Adipose tissue (tissue), 3 donors: ENCODE measurements at regions not wholly inside any gene's neighbourhood (a gene's known extent, or its start where the extent isn't known, plus 50 kb on each side); places are given as distances from the start of the nearest gene placed in this dataset.

Experiments
- H3K27ac ChIP-seq: one replicate; pipeline ENCODE4 v1.5.1; 2013; ENCODE audit warnings: low read depth, low read length
- WGBS, 3 donors: extraction: QIAGEN DNeasy Blood & Tissue Kit; methylation state at CpG; one replicate each; pipeline ENCODE4 v1.1.7; 2013; 5-methylcytosine and 5-hydroxymethylcytosine counted together
- donor health status: healthy with polysubstance abuse.
- donor health status: Bipolar disorder and iron deficiency.
- donor health status: healthy.

DNA sequence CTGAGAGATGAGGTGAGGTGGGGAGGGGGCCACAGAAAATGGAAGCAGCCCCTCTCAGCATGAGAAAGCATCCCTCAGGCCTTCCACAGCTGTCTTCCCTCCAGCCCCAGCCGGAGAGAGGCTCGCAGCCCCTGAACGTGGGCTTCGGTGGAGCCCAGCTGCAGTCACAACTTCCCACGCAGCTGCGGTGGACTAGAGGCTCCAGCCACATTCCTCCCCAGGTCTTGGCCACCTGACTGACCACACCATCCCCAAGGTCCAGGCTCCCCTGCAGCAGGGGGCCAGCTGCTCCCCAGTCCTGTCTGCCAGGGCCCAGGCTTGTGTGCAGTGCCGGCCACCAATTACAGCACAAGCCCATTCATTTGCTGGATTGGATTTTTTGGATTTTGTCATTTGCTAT, 212.3 kb upstream of the BCOR start:
- WGBS, 3 donors = 73 to 94% (median 85%) methylated on average over 5 to 7 of the region's 7 CpGs

DNA sequence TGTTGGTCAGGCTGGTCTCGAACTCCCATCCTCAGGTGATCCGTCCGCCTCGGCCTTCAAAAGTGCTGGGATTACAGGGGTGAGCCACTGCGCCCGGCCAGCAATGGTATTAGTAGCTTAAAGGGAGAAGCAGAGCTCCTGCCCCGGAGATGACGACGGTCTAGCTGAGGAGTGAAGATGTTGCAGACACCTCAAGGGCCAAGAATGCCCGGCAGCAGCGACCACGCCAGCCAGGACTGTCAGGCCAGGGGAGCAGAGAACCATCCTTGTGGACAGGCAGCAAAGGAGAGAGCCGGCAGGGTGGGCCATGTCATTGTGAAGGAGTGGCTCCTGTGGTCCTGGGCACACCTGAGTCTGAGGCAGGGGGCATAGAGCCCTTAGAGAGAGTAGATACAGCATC, 210.1 kb upstream of the BCOR start:
- 90 to 96% (median 93%) methylated on average over 10 to 13 of the region's 13 CpGs for WGBS, 3 donors
- no peak overlapping the region for H3K27ac ChIP-seq

More for the DNA sequence above, 212.3 kb upstream of the BCOR start:
- no peak overlapping the region for H3K27ac ChIP-seq

DNA sequence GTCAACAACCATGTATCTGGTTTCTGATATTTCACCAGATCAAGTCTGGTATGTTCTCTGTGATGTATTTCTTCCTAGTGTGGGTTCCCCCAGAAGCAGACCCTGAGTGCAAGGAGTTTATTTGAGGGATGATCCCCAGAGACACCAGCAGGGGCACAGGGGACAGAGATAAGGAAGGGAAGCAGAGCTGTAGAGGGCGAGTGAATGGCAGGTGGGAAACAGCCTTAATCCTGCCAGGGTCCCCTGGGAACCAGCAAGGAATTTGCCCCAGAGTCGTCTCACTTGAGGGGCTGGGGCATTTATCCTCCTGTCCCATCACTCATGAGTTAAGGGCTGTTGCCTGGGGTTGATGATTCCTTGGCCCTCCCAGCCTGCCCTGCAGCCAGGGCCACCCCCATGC, 206.4 kb upstream of the BCOR start:
- WGBS, 3 donors = 34 to 72% (median 50%) methylated on average over 2 of the region's 2 CpGs
- no peak overlapping the region for H3K27ac ChIP-seq

DNA sequence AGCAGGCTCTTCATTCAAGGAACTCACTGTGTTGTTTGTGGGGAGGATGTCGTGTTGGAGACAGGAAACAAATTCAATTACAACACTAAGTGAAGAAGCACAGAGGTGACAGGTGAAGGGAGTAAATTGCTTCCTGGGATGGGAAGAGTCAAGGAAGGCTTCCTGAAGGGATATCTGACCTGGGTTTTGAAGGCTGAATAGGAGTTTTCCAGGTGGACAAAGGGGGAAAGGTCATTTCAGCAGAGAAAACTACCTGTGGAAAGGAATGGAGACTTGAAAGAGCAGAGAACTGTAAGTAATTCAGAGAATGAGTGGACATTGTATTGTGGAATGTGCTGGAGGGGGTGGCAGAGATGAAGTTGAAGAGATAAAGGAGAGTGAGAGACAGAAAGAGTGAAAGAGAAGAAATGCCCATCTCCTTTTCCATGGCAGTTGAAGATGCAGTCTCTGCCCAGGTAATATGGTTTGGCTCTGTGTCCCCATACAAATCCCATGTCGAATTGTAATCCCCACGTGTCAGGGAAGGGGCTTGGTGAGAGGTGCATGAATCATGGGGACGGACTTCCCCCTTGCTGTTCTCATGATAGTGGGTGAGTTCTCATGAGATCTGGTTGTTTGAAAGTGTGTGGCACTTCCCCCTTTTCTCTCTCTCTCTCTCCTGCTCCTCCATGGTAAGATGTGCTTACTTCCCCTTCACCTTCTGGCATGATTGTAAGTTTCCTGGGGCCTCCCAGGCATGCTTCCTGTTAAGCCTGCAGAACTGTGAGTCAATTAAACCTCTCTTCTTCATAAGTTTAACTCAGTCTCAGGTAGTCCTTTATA, 205.7 kb upstream of the BCOR start:
- 34 to 86% (median 47%) methylated on average over 4 of the region's 4 CpGs for WGBS, 3 donors

DNA sequence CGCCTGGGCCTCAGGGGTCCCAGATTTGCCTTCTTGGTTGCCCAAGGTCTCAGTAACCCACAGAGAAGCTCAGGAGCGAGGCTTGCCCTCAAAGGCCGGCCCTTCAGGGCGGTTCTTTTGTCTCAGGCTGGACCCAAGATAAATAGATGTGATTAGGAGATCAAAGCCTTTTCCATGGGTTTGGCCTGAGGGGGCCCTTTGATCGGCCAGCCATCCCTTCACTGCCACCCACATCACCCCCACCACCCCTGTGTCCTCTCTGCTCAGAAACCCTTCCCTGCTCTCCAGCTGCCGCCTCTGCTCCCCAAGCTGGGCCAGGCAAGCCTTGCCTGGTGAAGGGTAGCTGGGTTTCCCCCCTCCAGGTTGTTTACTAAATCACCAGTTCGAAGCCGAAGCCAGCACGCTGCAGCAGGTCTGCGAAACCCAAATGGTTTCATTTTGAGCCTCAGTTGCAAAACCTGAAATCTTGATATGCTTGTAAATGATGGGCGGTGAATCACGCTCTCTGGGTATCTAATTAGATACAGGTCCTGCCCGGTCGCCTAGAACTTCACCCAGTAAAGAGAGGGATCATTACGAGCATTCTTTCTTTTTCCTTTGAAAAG, 202.6 kb upstream of the BCOR start:
- 85 to 98% (median 94%) methylated on average over 15 of the region's 15 CpGs for WGBS, 3 donors
- H3K27ac ChIP-seq = no peak overlapping the region

More for the DNA sequence above, 205.7 kb upstream of the BCOR start:
- H3K27ac ChIP-seq = no peak overlapping the region

DNA sequence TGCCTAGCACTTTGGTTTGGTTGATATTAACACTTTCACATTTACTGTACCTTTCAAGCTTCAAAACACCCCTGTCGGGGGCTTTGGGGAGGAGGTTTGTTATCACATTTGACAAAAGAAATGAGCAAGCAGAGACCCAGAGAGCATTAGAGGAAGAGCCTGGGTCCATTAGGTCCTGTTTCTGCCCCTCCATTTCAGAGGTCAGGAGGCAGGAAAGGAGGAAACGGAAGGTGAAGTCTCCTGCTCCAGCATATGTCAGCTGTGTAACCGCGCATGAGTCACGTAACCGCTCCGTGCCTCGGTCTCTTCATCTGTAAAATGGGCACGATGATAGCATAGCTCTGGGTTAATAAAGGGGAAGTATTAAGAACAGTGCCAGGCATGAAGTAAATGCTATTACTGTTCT, 201.9 kb upstream of the BCOR start:
- 70 to 83% (median 70%) methylated on average over 9 of the region's 9 CpGs for WGBS, 3 donors
- no peak overlapping the region for H3K27ac ChIP-seq

DNA sequence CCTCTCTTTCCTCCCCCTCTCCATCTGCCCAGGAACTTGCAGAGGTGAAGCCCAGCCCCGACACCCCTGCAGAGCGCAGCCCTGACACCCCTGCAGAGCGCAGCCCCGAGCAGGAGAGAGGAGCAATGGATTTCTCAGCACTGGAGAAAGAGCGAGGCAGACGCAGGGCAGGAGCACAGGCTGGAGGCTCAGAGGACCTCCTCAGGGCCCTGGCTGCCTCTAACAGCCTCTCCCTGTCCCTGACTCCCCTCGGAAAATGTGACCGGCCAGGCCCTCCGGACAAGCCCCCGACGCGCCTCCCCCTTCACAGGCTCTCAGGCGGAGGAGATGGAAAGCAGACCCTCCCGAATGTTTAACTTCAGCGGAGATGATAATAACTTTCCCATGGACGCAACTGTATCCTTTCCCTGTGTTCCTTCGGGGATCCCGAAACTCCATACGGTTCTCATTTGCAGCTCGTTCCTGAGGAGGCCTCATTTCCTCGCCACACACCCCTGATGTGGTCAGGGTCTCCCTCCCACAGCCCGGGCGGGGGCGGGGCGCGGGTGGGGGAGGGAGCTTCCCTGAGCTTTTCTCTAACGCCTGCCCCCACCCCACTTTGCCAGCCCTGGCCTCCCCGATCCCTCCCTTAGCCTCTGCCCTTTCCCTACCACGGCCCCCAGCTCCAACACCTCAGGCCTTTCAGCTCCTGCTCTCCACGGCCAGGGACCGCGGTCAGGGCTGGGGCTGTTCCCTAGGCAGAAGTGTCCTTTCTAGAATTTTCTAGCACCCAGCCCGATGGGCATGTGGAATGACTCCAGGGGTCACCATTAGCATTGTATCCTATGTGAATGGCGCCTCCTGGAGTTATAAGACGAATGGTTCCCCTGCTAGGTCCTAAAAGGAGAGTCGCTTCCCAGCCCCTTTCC, 201.1 kb upstream of the BCOR start:
- 52 to 65% (median 64%) methylated on average over 30 to 36 of the region's 36 CpGs for WGBS, 3 donors

DNA sequence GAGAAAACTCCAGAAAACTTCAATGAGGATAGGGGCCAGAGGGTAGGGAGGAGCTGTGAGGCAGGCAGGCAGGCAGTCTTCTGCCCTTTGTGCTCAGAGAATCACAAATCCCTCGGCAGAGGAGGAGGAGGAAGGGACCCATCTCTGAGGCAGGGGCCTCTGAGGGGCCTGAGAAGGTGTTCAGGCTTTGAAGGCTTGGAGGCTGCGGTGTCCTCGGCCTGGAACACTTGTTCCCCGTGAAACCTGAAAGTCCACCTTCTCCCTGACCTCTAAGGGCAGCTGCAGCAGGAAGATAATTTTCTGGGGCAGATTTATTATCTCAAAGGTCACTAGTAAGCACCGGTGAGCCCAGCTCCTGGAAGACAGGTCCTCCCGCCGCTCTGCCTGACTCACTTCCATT, 200.3 kb upstream of the BCOR start:
- WGBS, 3 donors = 54 to 87% (median 70%) methylated on average over 5 to 7 of the region's 7 CpGs
- no peak overlapping the region for H3K27ac ChIP-seq

More for the DNA sequence above, 201.1 kb upstream of the BCOR start:
- H3K27ac ChIP-seq = no peak overlapping the region

DNA sequence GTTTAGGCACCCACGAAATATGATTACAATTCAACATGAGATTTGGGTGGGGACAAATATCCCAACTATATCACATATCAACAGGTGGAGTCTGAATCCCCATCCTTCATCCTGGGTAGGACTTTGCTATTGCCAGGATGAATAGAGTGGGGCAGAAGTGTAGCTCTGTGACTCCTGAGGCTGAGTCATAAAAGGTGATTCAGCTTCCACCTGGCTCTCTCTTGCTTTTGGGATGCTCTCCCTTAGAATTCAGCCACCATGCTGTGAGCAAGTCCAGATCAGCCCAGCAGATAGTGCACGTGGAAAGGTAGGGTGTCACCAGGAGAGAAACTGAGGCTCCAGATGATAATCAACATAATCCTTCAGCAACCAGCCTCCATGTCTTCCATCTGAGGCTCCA, 193.8 kb upstream of the BCOR start:
- no peak overlapping the region for H3K27ac ChIP-seq
- WGBS, 3 donors = 66 to 89% (median 82%) methylated on average over 2 of the region's 2 CpGs

DNA sequence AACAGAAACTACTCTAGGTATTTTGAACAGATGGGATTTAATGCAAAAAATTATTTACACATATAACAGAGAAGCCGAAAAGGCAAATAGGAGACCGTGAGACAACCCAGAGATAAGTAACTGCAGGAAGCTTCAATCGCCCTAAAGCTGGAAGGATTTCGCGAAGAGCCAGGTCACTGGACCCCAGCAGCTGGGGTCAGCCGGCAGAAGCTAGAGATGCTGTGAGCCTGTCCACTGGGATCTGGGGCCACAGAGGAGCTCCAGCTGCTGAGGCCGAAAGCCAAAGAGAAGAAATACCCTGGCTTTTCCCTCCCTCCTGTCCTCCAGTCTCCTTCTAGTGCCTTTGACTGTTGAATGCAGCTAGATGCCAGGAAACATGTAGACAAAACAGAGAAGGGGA, 192.8 kb upstream of the BCOR start:
- no peak overlapping the region for H3K27ac ChIP-seq
- 68 to 87% (median 80%) methylated on average over 7 of the region's 7 CpGs for WGBS, 3 donors

DNA sequence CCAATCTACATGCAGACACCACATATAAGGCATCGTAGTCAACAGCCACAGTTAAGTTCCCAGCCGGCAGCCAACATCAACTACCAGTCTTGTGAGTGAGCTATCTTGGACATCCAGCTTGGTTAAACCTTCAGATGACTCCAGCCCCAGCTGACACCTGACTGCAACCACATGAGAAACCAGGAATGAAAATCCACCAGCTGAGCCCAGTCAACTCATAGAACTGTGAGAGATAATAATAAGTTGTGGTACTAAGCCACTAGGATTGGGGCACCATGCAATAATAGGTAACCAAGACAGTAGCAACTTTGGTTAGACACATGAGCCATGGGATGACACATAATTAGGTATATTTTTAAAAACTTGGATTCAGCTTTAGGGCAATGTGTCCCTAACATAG, 188.1 kb upstream of the BCOR start:
- 92 to 100% (median 95%) methylated on average over 1 to 2 of the region's 2 CpGs for WGBS, 3 donors
- H3K27ac ChIP-seq = no peak overlapping the region

DNA sequence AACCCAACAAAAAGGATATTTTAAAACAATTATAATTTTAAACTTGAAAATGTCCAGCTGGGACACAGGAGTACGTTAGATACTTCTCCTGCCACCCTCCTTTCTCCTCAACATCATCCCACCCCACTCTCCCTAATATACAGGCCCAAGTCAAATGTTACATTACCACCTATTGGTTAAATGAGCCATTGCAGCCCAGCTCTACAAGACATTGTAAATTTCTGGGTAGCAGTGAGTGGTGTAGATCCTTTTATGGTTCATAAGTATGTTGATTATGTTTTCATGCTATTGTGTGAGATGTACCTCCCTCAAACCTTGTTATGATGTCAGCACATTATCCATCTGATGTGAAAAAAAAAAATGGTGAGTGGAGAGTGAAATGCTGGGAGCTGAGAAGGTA, 187.1 kb upstream of the BCOR start:
- 56 to 93% (median 86%) methylated on average over 1 of the region's 1 CpG for WGBS, 3 donors
- no peak overlapping the region for H3K27ac ChIP-seq

DNA sequence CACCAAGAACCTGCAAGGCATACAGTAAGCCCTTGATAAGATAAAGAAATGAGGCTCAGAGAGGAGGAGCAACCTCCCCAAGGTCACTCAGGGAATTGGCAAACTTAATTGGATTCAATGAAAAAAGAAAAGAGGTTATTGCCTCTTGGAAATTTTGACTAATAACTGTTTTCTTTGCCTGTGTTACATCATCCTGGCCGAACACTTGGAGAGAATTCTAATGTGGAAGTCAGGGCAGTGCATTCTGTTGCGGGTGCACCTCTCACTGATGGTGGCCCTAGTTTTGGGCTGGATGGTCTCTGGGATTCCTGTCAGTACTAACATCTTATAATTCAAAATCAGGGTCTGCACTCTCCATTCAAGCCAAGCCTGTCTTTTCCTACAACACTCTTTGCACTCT, 186.2 kb upstream of the BCOR start:
- WGBS, 3 donors = 45 to 74% (median 73%) methylated on average over 2 of the region's 2 CpGs
- no peak overlapping the region for H3K27ac ChIP-seq

DNA sequence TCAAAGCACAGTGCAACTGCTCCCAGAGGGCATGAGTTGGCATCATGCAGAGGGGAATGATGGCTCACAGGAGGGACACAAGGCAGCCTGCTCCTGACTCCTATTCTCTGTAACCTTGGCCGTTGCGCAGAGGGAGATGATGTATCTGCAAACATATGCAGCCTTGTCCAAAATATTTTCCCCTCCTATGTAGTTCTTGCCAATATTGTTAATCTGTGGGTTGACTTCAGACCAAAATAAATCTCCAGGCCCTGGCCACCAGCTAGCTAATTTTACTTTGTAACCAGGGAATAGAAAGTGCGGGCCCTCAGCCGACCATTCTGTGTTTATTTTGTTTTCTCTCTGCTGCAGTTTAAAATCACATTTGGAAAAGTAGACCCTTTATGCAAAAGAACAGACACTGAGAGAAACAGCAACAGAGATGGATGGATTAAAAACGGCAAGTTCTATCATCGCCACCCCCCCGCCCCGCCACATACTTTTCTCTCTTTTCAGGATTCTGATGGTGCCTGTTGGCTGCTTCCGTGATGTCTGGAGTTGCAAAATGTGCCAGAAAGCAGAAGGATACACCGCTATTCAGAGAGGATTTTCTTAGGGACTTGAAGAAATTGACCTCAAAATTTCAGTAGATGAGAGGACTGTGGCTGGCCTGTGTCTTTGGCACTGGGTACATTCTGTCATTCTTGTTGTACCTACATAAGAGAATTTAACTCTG, 185.3 kb upstream of the BCOR start:
- no peak overlapping the region for H3K27ac ChIP-seq
- 56 to 83% (median 64%) methylated on average over 10 of the region's 10 CpGs for WGBS, 3 donors

DNA sequence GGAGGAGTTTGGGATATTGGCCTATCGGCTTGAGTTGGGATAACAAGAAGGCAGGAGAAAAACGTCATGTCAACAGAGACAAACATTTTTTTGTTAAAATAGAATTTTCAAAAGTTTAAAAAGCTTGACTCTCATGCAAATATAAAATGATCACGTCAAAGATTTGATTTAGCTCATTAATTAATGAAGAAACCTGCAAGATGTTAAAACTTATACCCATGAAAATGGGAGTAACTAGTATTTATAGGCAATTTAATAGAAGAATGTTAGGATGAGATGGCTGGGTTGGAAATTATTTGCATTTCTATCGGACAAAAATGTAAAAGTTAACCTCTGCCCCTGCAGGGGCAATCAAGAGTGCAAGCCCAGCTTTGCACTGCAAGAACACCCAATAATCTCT, 184.6 kb upstream of the BCOR start:
- no peak overlapping the region for H3K27ac ChIP-seq
- 73 to 88% (median 75%) methylated on average over 4 of the region's 4 CpGs for WGBS, 3 donors

DNA sequence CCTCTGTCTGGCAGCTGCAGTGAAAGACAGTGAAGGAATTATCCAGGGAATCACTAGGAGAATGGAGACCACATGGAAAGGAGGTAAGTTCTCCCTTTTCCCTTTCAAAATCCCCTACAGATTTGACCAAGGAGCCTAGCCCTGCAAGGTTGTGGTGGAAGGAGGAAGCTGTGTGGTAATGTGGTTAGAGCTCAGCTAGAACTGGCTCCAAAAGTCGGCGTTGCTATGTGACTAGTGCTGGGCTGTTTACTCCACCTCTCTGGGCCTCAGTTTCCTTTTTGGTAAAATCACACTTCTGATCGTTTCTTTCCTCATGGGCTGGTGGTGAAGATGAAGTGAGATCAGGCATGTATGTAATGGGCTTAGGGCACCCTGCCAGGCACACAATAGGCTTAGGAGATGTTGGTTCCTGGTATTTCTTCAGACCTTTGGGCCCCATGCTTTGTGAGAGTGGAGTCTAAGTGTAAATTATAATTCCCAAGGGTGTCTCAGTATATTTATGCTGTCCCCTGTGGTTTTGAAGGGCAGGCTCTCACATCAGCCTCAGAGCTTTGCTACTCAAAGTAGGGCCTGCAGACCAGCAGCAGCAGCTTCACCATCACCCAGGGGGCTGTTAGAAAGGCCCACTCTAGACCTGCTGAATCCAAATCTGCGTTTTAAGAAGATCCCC, 183.7 kb upstream of the BCOR start:
- no peak overlapping the region for H3K27ac ChIP-seq
- 52 to 84% (median 59%) methylated on average over 4 of the region's 4 CpGs for WGBS, 3 donors

DNA sequence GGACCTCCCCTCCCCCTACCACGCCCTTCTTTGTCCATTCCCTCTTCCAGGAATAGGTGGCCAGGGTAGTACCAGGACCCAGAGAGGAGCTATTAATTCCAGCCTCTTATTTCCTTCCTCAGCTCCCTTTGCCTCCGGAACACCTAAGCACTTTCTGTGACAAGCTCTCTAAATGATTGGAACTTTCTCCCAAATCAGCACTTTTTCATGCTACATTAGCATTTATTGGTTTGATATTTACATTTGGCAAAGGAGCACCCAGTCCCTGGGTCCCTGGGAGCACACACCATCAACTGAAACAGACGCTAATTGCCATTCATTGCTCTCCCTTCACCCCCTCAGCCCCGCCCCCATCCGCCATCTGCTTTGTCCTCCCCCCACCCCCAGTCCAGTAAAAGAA, 182.0 kb upstream of the BCOR start:
- WGBS, 3 donors = 72 to 89% (median 86%) methylated on average over 3 to 5 of the region's 5 CpGs
- H3K27ac ChIP-seq = no peak overlapping the region

DNA sequence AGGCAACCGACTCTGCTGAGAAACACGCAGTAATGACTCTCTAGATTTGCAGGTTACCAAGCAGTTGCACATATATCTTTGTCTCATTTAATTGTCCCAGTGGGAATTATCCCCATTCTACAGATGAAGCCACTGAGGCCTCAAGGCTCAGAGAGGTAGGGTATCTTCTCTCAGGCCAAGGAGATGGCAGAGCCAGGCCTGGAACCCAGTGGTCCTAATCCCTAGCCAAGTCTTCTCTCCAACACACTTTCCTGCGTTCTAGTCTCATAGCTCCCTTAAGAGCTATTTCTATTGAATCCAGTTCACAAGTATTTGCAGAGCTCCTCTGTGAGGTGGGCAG, 181.3 kb upstream of the BCOR start:
- 58 to 76% (median 62%) methylated on average over 3 of the region's 3 CpGs for WGBS, 3 donors
- H3K27ac ChIP-seq = no peak overlapping the region
